DOHH2 (cell line): ENCODE measurements at regions not wholly inside any gene's neighbourhood (a gene's known extent, or its start where the extent isn't known, plus 50 kb on each side); places are given as distances from the start of the nearest gene placed in this dataset.

Experiments
- H3F3A ChIP-seq: fragments of 200-600 bp; sonication (generic), shearing (Covaris generic); 2 replicates; pipeline ENCODE4 v1.6.0; 2016; ENCODE audit warnings: antibody characterized with exemption, mild to moderate bottlenecking; ENCODE audit not compliant: control insufficient read depth, insufficient read depth
- H3K27ac ChIP-seq: fragments of 200-600 bp; sonication (generic); 2 replicates; pipeline ENCODE4 v1.5.1; 2014; ENCODE audit warnings: low read depth, mild to moderate bottlenecking, low read length, moderate library complexity
- H3K27me3 ChIP-seq: fragments of 200-600 bp; sonication (generic); 2 replicates; pipeline ENCODE4 v1.6.1; 2014; ENCODE audit warnings: mild to moderate bottlenecking, low read length, mixed read lengths; ENCODE audit not compliant: control insufficient read depth
- H3K36me3 ChIP-seq: fragments of 200-600 bp; sonication (generic); 2 replicates; pipeline ENCODE4 v1.6.1; 2014; ENCODE audit warnings: mild to moderate bottlenecking, low read length, moderate library complexity, mixed read lengths; ENCODE audit not compliant: control insufficient read depth
- H3K4me1 ChIP-seq: fragments of 200-600 bp; sonication (generic); 2 replicates; pipeline ENCODE4 v1.6.1; 2014; ENCODE audit warnings: mild to moderate bottlenecking, low read length, mixed read lengths; ENCODE audit not compliant: control insufficient read depth
- H3K4me2 ChIP-seq: fragments of 200-600 bp; sonication (generic); 2 replicates; pipeline ENCODE4 v1.6.0; 2014; ENCODE audit warnings: mild to moderate bottlenecking, low read length, moderate library complexity
- H3K4me3 ChIP-seq: fragments of 200-600 bp; sonication (generic); 2 replicates; pipeline ENCODE4 v1.5.1; 2014; ENCODE audit warnings: mild to moderate bottlenecking, low read length, mixed read lengths
- H3K79me2 ChIP-seq: fragments of 200-600 bp; sonication (generic); 2 replicates; pipeline ENCODE4 v1.6.1; 2014; ENCODE audit warnings: mild to moderate bottlenecking, low read length, mixed read lengths; ENCODE audit not compliant: control insufficient read depth
- H3K9me2 ChIP-seq: fragments of 200-600 bp; sonication (generic); replicated peaks from 2 replicates; pipeline ENCODE4 v1.6.1; 2014; ENCODE audit warnings: mild to moderate bottlenecking, low read length, mixed read lengths; ENCODE audit not compliant: control insufficient read depth
- H3K9me3 ChIP-seq: fragments of 200-600 bp; sonication (generic); 2 replicates; pipeline ENCODE4 v1.6.1; 2014; ENCODE audit warnings: antibody characterized with exemption, low read length, mixed read lengths; ENCODE audit not compliant: control insufficient read depth, insufficient read depth
- H4K20me1 ChIP-seq: fragments of 200-600 bp; sonication (generic); 2 replicates; pipeline ENCODE4 v1.6.0; 2014; ENCODE audit warnings: low read depth, mild to moderate bottlenecking, antibody characterized with exemption, low read length, moderate library complexity; ENCODE audit not compliant: control insufficient read depth, insufficient read depth
- EZH2phosphoT487 ChIP-seq: fragments of 200-600 bp; sonication (generic); IDR thresholded peaks from 2 replicates; pipeline ENCODE4 v1.6.1; 2017; ENCODE audit warnings: borderline replicate concordance, mild to moderate bottlenecking, antibody characterized with exemption, low read length, moderate library complexity, mixed read lengths
- TF ChIP-seq, protein P1 (sequence below): fragments of 200-600 bp; sonication (generic); IDR thresholded peaks from one replicate; pipeline ENCODE4 v1.5.1; 2014; ENCODE audit warnings: antibody characterized with exemption, mild to moderate bottlenecking, low read depth, low read length; ENCODE audit not compliant: poor library complexity, severe bottlenecking

GRCh38 chr2:160816916-160817499, 323.4 kb upstream of the RBMS1 start:
- Histone ChIP-seq H3K79me2 (no peaks in the 10 kb centered on the region), H3K36me3 (no peaks in the 10 kb centered on the region), H3K4me2 (no peak overlapping the region), H4K20me1 (no peaks in the 10 kb centered on the region), H3K9me2 (no peaks in the 10 kb centered on the region), H3K27me3 (no peaks in the 10 kb centered on the region), H3K4me3 (no peak overlapping the region), H3K27ac (no peak overlapping the region), H3F3A (no peaks in the 10 kb centered on the region), H3K9me3 (no peaks in the 10 kb centered on the region), H3K4me1 (no peaks in the 10 kb centered on the region)
- TF ChIP-seq, protein P1, sequence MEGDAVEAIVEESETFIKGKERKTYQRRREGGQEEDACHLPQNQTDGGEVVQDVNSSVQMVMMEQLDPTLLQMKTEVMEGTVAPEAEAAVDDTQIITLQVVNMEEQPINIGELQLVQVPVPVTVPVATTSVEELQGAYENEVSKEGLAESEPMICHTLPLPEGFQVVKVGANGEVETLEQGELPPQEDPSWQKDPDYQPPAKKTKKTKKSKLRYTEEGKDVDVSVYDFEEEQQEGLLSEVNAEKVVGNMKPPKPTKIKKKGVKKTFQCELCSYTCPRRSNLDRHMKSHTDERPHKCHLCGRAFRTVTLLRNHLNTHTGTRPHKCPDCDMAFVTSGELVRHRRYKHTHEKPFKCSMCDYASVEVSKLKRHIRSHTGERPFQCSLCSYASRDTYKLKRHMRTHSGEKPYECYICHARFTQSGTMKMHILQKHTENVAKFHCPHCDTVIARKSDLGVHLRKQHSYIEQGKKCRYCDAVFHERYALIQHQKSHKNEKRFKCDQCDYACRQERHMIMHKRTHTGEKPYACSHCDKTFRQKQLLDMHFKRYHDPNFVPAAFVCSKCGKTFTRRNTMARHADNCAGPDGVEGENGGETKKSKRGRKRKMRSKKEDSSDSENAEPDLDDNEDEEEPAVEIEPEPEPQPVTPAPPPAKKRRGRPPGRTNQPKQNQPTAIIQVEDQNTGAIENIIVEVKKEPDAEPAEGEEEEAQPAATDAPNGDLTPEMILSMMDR, result no peak
- no peak for TF ChIP-seq EZH2phosphoT487

GRCh38 chr2:160820691-160821090, 327.1 kb upstream of the RBMS1 start:
- H3K4me1 ChIP-seq, result no peaks in the 10 kb centered on the region
- H3K9me2 ChIP-seq, result no peaks in the 10 kb centered on the region
- no peaks in the 10 kb centered on the region for H3K79me2 ChIP-seq
- H3F3A ChIP-seq, result no peaks in the 10 kb centered on the region
- H3K9me3 ChIP-seq, result 0 out of 2 replicates have a peak, but pooled peaks cover 4% of the 10 kb centered on the region
- no peak overlapping the region for H3K4me3 ChIP-seq
- TF ChIP-seq EZH2phosphoT487, result no peak
- TF ChIP-seq, protein P1, result no peak
- no peak overlapping the region for H3K27ac ChIP-seq
- H4K20me1 ChIP-seq, result no peaks in the 10 kb centered on the region
- no peaks in the 10 kb centered on the region for H3K27me3 ChIP-seq
- H3K36me3 ChIP-seq, result no peaks in the 10 kb centered on the region
- H3K4me2 ChIP-seq, result no peak overlapping the region

GRCh38 chr2:160822006-160822405, 328.4 kb upstream of the RBMS1 start:
- no peaks in the 10 kb centered on the region for H3K27me3 ChIP-seq

More at GRCh38 chr2:160822006-160822405, 328.4 kb upstream of the RBMS1 start:
- TF ChIP-seq EZH2phosphoT487, result no peak
- TF ChIP-seq, protein P1, result no peak
- Histone ChIP-seq H4K20me1 (no peaks in the 10 kb centered on the region), H3F3A (no peaks in the 10 kb centered on the region), H3K36me3 (no peaks in the 10 kb centered on the region), H3K9me2 (no peaks in the 10 kb centered on the region), H3K4me3 (no peak overlapping the region), H3K9me3 (0 out of 2 replicates have a peak, but pooled peaks cover 4% of the 10 kb centered on the region), H3K79me2 (no peaks in the 10 kb centered on the region), H3K4me1 (no peaks in the 10 kb centered on the region), H3K4me2 (no peak overlapping the region), H3K27ac (no peak overlapping the region)
